HG02588 (cell line): ENCODE measurements at regions not wholly inside any gene's neighbourhood (a gene's known extent, or its start where the extent isn't known, plus 50 kb on each side); places are given as distances from the start of the nearest gene placed in this dataset.
"Not testable (repeated sequence)": the region's sequence is repeated elsewhere in the genome, so short reads cannot be mapped to it uniquely, and the experiment has no call there.

Source experiments
- ATAC-seq: cut with Tn5 transposase; IDR thresholded peaks from one replicate; pipeline ENCODE4 v1.9.1; 2021; ENCODE audit warnings: mild to moderate bottlenecking, moderate library complexity; ENCODE audit not compliant: unreplicated experiment

- no peak for ATAC-seq
These were observed 452.4 kb upstream of the DDI1 start for GRCh38 chr11:103584021-103584420.

DNA sequence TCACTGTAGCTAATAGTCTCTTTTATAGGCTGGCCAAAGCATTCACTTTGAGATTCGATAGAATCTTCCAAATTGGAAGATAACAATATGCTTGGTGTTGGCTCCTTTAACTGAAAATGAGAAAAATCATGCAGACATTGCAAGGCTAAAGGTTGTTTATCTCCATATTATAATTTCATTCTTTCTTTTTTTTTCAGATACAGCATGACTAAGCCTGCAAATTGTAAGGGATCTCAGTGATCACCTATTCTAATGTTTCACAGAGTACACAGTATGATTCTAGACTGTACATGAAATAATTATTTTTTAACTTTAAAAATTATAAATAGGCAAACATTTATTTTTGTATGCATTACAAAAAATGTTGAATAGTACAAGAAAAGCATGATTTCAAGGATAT is 451.7 kb upstream of the DDI1 start:
- no peak for ATAC-seq

DNA sequence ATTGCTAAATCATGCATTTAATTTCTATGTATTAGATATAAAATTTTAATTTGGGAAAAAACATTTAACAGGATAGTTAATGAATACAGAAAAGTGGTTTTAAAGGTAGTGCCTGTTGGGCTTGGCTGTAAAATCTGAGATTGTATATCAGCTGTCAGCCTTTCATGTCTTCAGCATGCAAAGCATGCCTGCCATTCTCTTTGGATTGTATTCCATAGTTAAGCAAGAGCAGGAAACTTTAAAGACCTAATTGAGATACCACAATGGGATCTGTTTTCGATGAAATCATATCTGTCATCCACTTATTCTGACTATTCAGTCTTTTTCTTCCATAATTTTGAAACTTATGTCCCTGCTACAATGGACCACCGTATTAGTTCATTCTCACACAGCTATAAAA is 451.0 kb upstream of the DDI1 start:
- ATAC-seq: no peak

- no peak for ATAC-seq
These were observed 450.5 kb upstream of the DDI1 start for GRCh38 chr11:103585911-103586310.

GRCh38 chr11:103586756-103587155 is 449.7 kb upstream of the DDI1 start:
- ATAC-seq: no peak

DNA sequence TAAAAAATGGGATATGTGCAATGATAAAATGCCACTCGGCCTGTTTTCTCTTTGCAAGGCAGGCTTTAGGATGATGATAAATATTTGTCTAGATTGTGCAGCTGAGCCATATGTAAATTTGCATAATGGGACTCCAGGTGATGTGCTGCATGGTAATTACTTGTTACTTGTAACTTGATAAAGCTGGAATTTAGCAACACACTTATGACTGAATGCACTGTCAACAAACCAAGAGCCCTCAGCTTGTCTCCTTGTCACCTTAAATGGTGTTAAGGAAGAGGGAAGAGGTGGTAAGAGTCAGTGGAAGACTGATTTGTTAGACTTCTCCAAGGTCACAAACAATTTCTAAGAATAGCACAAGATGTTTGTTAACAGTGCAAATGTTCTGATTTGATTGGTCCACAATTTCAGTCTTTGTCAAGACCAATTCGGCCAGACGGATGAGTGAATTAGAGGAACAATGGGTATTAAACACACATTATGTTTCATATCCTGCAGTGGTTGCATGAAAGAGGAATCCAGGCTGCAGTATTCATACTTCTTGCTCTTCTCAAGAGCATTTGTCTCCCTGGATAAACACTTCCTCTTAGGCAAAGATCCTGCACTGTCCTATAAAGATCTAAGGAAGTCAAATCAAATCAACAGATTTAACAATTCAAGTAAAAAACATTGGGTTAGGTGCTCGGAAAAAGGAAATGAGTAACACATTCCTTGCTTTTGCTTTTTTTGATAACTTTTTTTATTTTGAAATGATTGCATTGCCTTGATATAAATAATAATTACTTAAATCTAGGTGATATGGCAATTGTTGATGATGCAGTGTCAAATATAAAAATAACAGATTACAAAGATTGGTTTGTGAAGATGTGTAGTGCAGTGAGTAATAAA is 448.3 kb upstream of the DDI1 start:
- ATAC-seq: no peak

DNA sequence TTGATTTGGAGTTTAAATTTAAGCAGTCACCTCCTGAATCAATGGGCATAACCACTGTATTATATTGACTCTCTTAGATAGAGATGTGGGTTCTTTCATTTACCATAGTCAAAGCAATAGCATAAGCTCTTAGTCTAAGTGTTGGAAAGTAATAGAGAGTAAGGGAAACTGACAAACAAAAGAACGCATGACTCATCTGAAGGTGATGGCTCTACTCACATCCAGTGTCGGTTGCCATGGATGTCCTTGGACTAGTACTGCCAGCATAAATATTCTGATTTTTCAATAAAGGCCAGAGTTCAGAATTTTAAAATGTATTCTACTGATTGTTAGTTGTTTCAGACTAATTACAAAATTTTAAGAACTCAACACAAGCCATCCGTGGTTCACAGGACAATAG is 444.9 kb upstream of the DDI1 start:
- ATAC-seq: no peak

DNA sequence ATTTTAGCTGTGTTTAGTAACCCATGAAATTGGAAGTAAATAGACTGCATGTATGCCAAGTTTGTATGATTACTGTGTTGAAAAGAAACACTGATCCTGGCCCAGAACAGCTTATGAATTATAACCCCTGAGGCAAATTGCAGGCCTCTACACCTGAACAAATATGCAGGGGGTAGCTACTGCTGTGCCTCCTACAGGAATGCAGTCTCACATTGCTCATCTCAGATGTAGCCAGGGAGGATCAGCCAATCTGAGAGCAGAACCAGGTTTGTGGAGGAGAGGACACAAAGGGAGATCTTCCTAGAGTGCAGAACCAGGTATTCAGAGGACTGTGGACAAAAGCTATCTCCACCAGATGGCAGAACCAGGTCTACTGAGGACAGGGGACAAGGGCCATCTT is 442.2 kb upstream of the DDI1 start:
- no peak for ATAC-seq

DNA sequence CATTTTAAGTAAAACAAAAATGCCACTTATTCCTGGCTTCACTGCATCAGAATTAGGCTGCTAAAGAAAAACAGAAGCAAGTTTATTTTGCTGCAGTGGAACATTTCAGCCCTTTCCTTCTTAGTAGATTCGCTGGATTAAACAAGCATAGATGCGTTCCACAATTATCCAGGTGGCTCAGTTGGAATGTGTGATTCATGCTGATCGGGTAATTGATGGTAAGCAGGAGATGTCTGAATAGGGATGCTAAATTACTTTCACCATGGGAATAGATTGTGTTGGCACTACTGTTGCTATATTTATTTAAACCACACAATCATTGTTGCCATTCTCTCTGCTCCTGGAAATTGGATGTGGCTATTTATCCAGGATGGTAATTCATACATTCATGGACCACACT is 440.1 kb upstream of the DDI1 start:
- ATAC-seq: no peak

DNA sequence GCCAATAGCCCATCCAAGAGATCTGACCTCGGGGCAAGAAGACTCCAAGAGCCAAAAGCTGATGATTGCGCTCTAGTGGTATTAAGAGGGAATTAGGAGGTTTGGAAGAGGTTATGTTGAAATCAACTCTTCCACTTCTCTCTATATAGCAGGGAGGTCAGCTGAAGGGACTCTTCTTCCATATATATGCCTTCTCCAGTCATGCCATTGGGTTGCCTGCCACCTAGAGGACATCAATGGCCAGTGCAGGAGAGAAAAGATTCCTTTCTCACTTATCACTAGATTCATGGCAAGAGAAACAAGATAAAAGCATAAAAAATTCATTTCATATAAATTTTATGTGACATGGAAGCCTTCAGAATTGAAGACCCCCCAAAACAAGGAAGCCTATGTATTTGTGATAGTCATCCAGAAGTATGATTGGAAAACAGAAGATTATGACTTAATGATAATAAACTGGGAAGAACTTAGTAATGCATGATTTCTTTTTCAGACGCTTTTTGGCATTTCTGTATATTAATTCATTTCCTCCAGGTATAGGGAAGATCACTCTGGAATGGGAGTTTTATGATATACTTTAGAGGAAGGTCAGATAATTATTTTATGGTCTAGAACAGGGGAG is 435.1 kb upstream of the DDI1 start:
- ATAC-seq: peak; percentile 96

- no peak for ATAC-seq
These were observed 433.6 kb upstream of the DDI1 start for GRCh38 chr11:103602840-103603239.

GRCh38 chr11:103604310-103604709 is 432.1 kb upstream of the DDI1 start:
- no peak for ATAC-seq

- no peak for ATAC-seq
These were observed 427.9 kb upstream of the DDI1 start for GRCh38 chr11:103608566-103608965.

- no peak for ATAC-seq
These were observed 427.0 kb upstream of the DDI1 start for GRCh38 chr11:103609117-103610066.

GRCh38 chr11:103610435-103610834 is 426.0 kb upstream of the DDI1 start:
- no peak for ATAC-seq

DNA sequence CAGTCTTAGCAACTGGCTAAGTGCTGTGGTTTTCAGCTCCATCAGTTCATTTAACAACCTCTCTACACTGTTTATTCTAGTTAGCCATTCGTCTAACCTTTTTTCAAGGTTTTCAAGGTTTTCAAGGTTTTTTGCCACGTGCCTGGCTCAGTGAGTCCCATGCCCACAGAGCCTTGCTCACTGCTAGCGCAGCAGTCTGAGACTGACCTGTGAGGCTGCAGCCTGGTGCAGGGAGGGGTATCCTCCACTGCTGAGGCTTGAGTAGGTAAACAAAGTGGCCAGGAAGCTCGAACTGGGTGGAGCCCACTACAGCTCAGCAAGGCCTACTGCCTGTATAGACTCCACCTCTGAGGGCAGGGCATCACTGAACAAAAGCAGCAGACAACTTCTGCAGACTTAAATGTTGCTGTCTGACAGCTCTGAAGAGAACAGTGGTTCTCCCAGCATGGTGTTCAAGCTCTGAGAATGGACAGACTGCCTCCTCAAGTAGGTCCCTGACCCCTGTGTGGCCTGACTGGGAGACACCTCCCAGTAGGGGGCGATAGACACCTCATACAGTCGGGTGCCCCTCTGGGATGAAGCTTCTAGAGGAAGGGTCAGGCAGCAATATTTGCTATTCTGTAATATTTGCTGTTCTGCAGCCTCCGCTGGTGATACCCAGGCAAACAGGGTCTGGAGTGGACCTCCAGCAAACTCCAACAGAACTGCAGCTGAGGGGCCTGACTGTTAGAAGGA is 424.7 kb upstream of the DDI1 start:
- ATAC-seq: not testable (repeated sequence)

DNA sequence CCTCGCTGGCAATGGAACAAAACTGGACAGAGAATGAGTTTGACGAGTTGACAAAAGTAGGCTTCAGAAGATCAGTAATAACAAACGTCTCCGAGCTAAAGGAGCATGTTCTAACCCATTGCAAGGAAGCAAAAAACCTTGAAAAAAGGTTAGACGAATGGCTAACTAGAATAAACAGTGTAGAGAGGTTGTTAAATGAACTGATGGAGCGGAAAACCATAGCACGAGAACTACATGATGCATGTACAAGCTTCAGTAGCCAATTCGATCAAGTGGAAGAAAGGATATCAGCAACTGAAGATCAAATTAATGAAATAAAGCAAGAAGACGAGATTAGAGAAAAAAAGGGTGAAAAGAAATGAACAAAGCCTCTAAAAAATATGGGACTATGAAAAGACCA is 424.0 kb upstream of the DDI1 start:
- ATAC-seq: not testable (repeated sequence)

GRCh38 chr11:103616586-103616985 is 419.9 kb upstream of the DDI1 start:
- not testable (repeated sequence) for ATAC-seq

- ATAC-seq: no peak
These were observed 417.9 kb upstream of the DDI1 start for GRCh38 chr11:103618528-103618927.

GRCh38 chr11:103619480-103619879 is 417.0 kb upstream of the DDI1 start:
- no peak for ATAC-seq

DNA sequence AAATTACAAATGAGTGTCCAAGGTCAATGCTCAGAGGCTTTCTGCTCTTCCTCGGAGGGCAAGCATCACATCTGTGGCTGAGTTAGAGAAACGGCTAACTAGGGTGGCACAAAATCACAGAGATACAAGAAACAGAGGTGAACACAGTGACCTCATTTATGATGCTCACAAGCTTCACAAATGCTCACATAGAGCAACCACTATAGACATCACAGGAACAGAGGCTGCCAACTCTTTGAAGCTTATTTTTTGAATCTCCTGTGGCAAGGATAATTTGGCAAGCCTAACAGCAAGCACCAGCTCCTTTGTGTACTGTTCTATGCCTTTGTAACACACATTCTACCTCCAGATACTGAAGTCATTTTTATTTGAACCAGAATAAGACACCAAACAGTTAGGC is 416.5 kb upstream of the DDI1 start:
- ATAC-seq: no peak
